IMR-90 (cell line): ENCODE measurements at regions not wholly inside any gene's neighbourhood (a gene's known extent, or its start where the extent isn't known, plus 50 kb on each side); places are given as distances from the start of the nearest gene placed in this dataset.
"Not testable (repeated sequence)": the region's sequence is repeated elsewhere in the genome, so short reads cannot be mapped to it uniquely, and the experiment has no call there.

Experiments
- ATAC-seq: fragments of 200-7000 bp; cut with Tn5 transposase; 2 replicates; pipeline ENCODE4 v1.9.1; 2020; ENCODE audit warnings: low read depth, mild to moderate bottlenecking, moderate library complexity
- BruUV-seq: library from RNA; stranded (reverse); fragments of 400-500 nt; replicated peaks from 2 replicates; lab custom pipeline; 2021; lab: Mats Ljungman, UMichigan
- CTCF ChIA-PET: fragments of 300-600 bp; formaldehyde crosslinking; extraction: SDS; loops from one replicate; lab custom pipeline; 2021; ENCODE audit warnings: antibody characterized with exemption; lab: Yijun Ruan, JAX
- POLR2A ChIA-PET: fragments of 300-600 bp; sonication (Branson Sonifier 250); formaldehyde crosslinking; loops from one replicate; lab custom pipeline; 2022; ENCODE audit warnings: antibody characterized with exemption; ENCODE audit not compliant: unreplicated experiment; lab: Charles Lee
- DNase-seq: peaks from one replicate; pipeline ENCODE4 v3.0.0; 2013
- H2AFZ ChIP-seq: replicated peaks from 2 replicates; pipeline ENCODE3; 2013; ENCODE audit warnings: low read length, mild to moderate bottlenecking; ENCODE audit not compliant: poor library complexity
- H2AK5ac ChIP-seq: 2 replicates; pipeline ENCODE4 v1.6.1; 2013; ENCODE audit warnings: low read depth, low read length, inconsistent platforms
- H2AK9ac ChIP-seq: replicated peaks from 2 replicates; pipeline ENCODE3; 2013; ENCODE audit warnings: mild to moderate bottlenecking, low read depth, low read length, moderate library complexity; ENCODE audit not compliant: poor library complexity
- H2BK120ac ChIP-seq: 2 replicates; pipeline ENCODE4 v1.6.1; 2013; ENCODE audit warnings: low read depth, low read length, inconsistent platforms
- H2BK15ac ChIP-seq: 3 replicates; pipeline ENCODE4 v1.6.1; 2013; ENCODE audit warnings: low read depth, low read length, inconsistent platforms
- H2BK20ac ChIP-seq: 2 replicates; pipeline ENCODE4 v1.6.1; 2013; ENCODE audit warnings: low read depth, mild to moderate bottlenecking, inconsistent platforms, low read length, moderate library complexity
- H2BK5ac ChIP-seq: 2 replicates; pipeline ENCODE4 v1.6.1; 2013; ENCODE audit warnings: mild to moderate bottlenecking, low read depth, low read length, inconsistent platforms; ENCODE audit not compliant: poor library complexity, severe bottlenecking
- H3K14ac ChIP-seq: replicated peaks from 2 replicates; pipeline ENCODE4 v1.6.1; 2013; ENCODE audit warnings: low read depth, low read length, inconsistent platforms
- H3K18ac ChIP-seq: 2 replicates; pipeline ENCODE4 v1.6.1; 2013; ENCODE audit warnings: low read depth, low read length, control low read depth
- H3K23ac ChIP-seq: 2 replicates; pipeline ENCODE4 v1.6.1; 2013; ENCODE audit warnings: low read depth, low read length, inconsistent platforms
- H3K27ac ChIP-seq: 2 replicates; pipeline ENCODE4 v1.5.1; 2013; ENCODE audit warnings: mild to moderate bottlenecking, control low read depth, low read length; ENCODE audit not compliant: insufficient read depth
- H3K27me3 ChIP-seq: 2 replicates; pipeline ENCODE4 v1.6.1; 2013; ENCODE audit warnings: low read length; ENCODE audit not compliant: control insufficient read depth, insufficient read depth
- H3K36me3 ChIP-seq: 2 replicates; pipeline ENCODE4 v1.6.1; 2013; ENCODE audit warnings: low read length, mixed read lengths; ENCODE audit not compliant: control insufficient read depth, insufficient read depth
- H3K4ac ChIP-seq: 2 replicates; pipeline ENCODE4 v1.6.1; 2013; ENCODE audit warnings: low read depth, low read length, inconsistent platforms
- H3K4me1 ChIP-seq: 2 replicates; pipeline ENCODE4 v1.6.1; 2013; ENCODE audit warnings: low read length, mixed read lengths; ENCODE audit not compliant: control insufficient read depth, insufficient read depth
- H3K4me2 ChIP-seq: 2 replicates; pipeline ENCODE4 v1.6.1; 2013; ENCODE audit warnings: low read depth, mild to moderate bottlenecking, control low read depth, low read length, moderate library complexity
- H3K4me3 ChIP-seq: 2 replicates; pipeline ENCODE4 v1.5.1; 2013; ENCODE audit warnings: low read depth, mild to moderate bottlenecking, control low read depth, low read length, moderate library complexity; ENCODE audit not compliant: insufficient read depth
- H3K56ac ChIP-seq: 2 replicates; pipeline ENCODE4 v1.6.1; 2013; ENCODE audit warnings: low read length, inconsistent platforms; ENCODE audit not compliant: insufficient read depth; ENCODE audit errors: extremely low read depth
- H3K79me1 ChIP-seq, 2 experiments: 2 replicates each; pipeline ENCODE4 v1.6.1; 2013; ENCODE audit warnings: low read length in 2 of 2, inconsistent platforms in 1 of 2, low read depth in 1 of 2
- H3K9ac ChIP-seq: 2 replicates; pipeline ENCODE4 v1.6.1; 2013; ENCODE audit warnings: low read depth, low read length, control low read depth
- H3K9me1 ChIP-seq: 2 replicates; pipeline ENCODE4 v1.6.1; 2013; ENCODE audit warnings: low read length, inconsistent platforms; ENCODE audit not compliant: insufficient read depth
- H3K9me3 ChIP-seq: 2 replicates; pipeline ENCODE4 v1.6.1; 2013; ENCODE audit warnings: low read length; ENCODE audit not compliant: control insufficient read depth, insufficient read depth
- H4K20me1 ChIP-seq: 2 replicates; pipeline ENCODE4 v1.6.1; 2013; ENCODE audit warnings: low read length, inconsistent platforms; ENCODE audit not compliant: insufficient read depth
- H4K5ac ChIP-seq: 2 replicates; pipeline ENCODE4 v1.6.1; 2013; ENCODE audit warnings: mild to moderate bottlenecking, low read depth, low read length, control low read depth
- H4K8ac ChIP-seq, 2 experiments: 2 replicates each; pipeline ENCODE4 v1.6.1; 2013; ENCODE audit warnings: low read depth in 2 of 2, low read length in 2 of 2, control low read depth in 1 of 2, inconsistent platforms in 1 of 2
- H4K91ac ChIP-seq: 2 replicates; pipeline ENCODE4 v1.6.1; 2013; ENCODE audit warnings: low read depth, low read length, inconsistent platforms; ENCODE audit not compliant: insufficient read depth
- CTCF ChIP-seq: conservative IDR thresholded peaks from 2 replicates; pipeline ENCODE4 v1.5.1; 2012; ENCODE audit warnings: mild to moderate bottlenecking, low read depth, low read length, improper control_type of control experiment
- MAZ ChIP-seq: IDR thresholded peaks from 2 replicates; pipeline ENCODE4 v1.6.1; 2012; ENCODE audit warnings: low read depth, mild to moderate bottlenecking, low read length, improper control_type of control experiment, moderate library complexity, borderline replicate concordance
- RAD21 ChIP-seq: IDR thresholded peaks from 2 replicates; pipeline ENCODE4 v1.6.1; 2012; ENCODE audit warnings: low read length, improper control_type of control experiment
- WGBS, 2 experiments: methylation state at CpG; one replicate each; pipeline versions ENCODE4 v1.1.5 to v1.1.7; 2013; ENCODE audit warnings: missing lambda C conversion rate in 2 of 2; ENCODE audit not compliant: insufficient read length in 1 of 2; ENCODE audit errors: extremely low coverage in 2 of 2; 5-methylcytosine and 5-hydroxymethylcytosine counted together
- dilution Hi-C: fragments of 300-500 bp; cut with HindIII; formaldehyde crosslinking; loops from one replicate; pipeline ENCODE4 v1.14.3; 2018; ENCODE audit warnings: low sequenced_read_pairs; ENCODE audit not compliant: unreplicated experiment
- in situ Hi-C: fragments of 300-500 bp; cut with MboI; formaldehyde crosslinking; loops from 3 replicates; pipeline ENCODE4 v1.14.3; 2019; ENCODE audit warnings: low sequenced_read_pairs, inconsistent platforms, mixed read lengths
- intact Hi-C: fragments of 100-400 bp; cut with micrococcal nuclease; formaldehyde crosslinking; loops from 2 replicates; pipeline ENCODE4 v1.10.0; 2022

DNA sequence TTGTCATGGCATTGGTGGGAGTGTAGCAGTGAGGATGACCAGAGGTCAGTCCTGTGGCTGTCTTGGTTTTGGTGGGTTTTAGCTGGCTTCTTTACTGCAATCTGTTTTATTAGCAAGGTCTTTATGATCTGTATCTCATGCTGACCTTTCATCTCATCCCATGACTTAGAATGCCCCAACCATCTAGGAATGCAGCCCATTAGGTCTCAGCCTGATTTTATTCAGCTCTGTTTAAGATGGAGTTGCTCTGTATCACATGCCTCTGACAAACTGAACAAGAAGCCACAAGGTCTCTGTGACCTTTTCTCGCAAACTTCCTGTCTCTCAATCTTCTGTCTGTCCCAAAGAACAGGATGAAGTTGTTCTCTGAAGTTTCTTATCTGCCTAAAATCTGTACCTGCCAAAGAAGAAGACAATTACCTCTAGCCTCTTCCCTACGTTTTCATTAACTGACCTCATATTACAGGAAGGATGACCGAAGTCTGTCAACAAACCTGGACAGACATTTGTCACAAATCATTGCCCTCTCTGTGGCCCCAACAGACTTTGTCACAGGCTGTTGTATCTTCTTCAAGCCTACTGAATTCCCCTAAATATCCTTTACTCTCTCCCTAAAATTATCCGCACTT, 284.2 kb upstream of the SEMA6A start:
- no peak overlapping the region for H3K18ac ChIP-seq
- intact Hi-C loops = loop anchor here (10.0 kb wide), 1 partner anchor 136 kb away; no protein-coding TSS in a partner anchor
- H3K9ac ChIP-seq = no peak overlapping the region
- H2BK5ac ChIP-seq = no peak overlapping the region
- TF ChIP-seq MAZ = no peak
- no peak for TF ChIP-seq CTCF
- no peak for TF ChIP-seq RAD21
- H3K9me3 ChIP-seq = peaks cover 17% of the 10 kb centered on the region
- no TSS peak for BruUV-seq
- H3K4me1 ChIP-seq = no peaks in the 10 kb centered on the region
- no peak overlapping the region for H2BK15ac ChIP-seq
- H2AFZ ChIP-seq = no peak overlapping the region
- 67 to 100% methylated on average over 1 to 2 of the region's 4 CpGs for WGBS, 2 experiments
- H2AK9ac ChIP-seq = no peak overlapping the region
- ChIA-PET CTCF (no interaction called here), POLR2A (no interaction called here)
- H4K91ac ChIP-seq = no peak overlapping the region
- H3K56ac ChIP-seq = no peak overlapping the region
- no peak overlapping the region for H3K4me3 ChIP-seq
- H4K5ac ChIP-seq = no peak overlapping the region
- H2AK5ac ChIP-seq = no peak overlapping the region
- H3K27me3 ChIP-seq = no peaks in the 10 kb centered on the region
- no peak overlapping the region for H3K4ac ChIP-seq
- H3K14ac ChIP-seq = no peak overlapping the region
- H3K79me1 ChIP-seq = no peaks in the 10 kb centered on the region
- H3K9me1 ChIP-seq = no peaks in the 10 kb centered on the region
- no peak overlapping the region for H3K23ac ChIP-seq
- no peak overlapping the region for H2BK20ac ChIP-seq
- no peaks in the 10 kb centered on the region for H4K20me1 ChIP-seq
- in situ Hi-C loops = no loop called here
- dilution Hi-C loops = no loop called here
- ATAC-seq = no peak
- H3K36me3 ChIP-seq = no peaks in the 10 kb centered on the region
- no peak overlapping the region for H3K27ac ChIP-seq
- H3K4me2 ChIP-seq = no peak overlapping the region
- no peak for DNase-seq
- H4K8ac ChIP-seq = no peak overlapping the region
- no peak overlapping the region for H2BK120ac ChIP-seq

- H3K56ac ChIP-seq, POLR2A ChIA-PET: not testable (repeated sequence)
Measured at GRCh38 chr5:116858020-116858419, 283.4 kb upstream of the SEMA6A start.

More at GRCh38 chr5:116858020-116858419, 283.4 kb upstream of the SEMA6A start:
- no CpG with 5 or more reads among the region's 4 CpGs for WGBS, 2 experiments
- H3K9ac ChIP-seq, H3K4me1 ChIP-seq, H3K23ac ChIP-seq, H2AK5ac ChIP-seq, H4K5ac ChIP-seq, H4K91ac ChIP-seq, H2BK20ac ChIP-seq, DNase-seq, BruUV-seq, H2BK15ac ChIP-seq, H3K4ac ChIP-seq, ATAC-seq, H3K9me1 ChIP-seq, H2AK9ac ChIP-seq, H3K18ac ChIP-seq, CTCF ChIA-PET, H4K8ac ChIP-seq, H3K4me3 ChIP-seq, H3K14ac ChIP-seq, H2BK5ac ChIP-seq, dilution Hi-C loops, H3K79me1 ChIP-seq, H3K27ac ChIP-seq, in situ Hi-C loops, H2BK120ac ChIP-seq, H3K36me3 ChIP-seq, H3K4me2 ChIP-seq, H4K20me1 ChIP-seq, H2AFZ ChIP-seq, H3K27me3 ChIP-seq: not testable (repeated sequence)
- intact Hi-C loops = loop anchor here (10.0 kb wide), 1 partner anchor 137 kb away; no protein-coding TSS in a partner anchor
- H3K9me3 ChIP-seq = peaks cover 15% of the 10 kb centered on the region
